Mucosa of descending colon (tissue), 3 donors: ENCODE measurements at regions not wholly inside any gene's neighbourhood (a gene's known extent, or its start where the extent isn't known, plus 50 kb on each side); places are given as distances from the start of the nearest gene placed in this dataset.

Experiments
- ATAC-seq: fragments of 200-7000 bp; cut with Tn5 transposase; one replicate; pipeline ENCODE4 v1.9.1; 2020; ENCODE audit warnings: mild to moderate bottlenecking, moderate library complexity
- DNase-seq, 3 donors: peaks; one replicate each; pipeline ENCODE4 v3.0.0-alpha.2; 2020
- H3K36me3 ChIP-seq: fragments of 200-600 bp; one replicate; pipeline ENCODE4 v1.8.0; 2021; ENCODE audit warnings: low read depth, mild to moderate bottlenecking
- H3K4me1 ChIP-seq: fragments of 200-600 bp; one replicate; pipeline ENCODE4 v1.8.0; 2021; ENCODE audit warnings: low read depth, mild to moderate bottlenecking
- H3K4me3 ChIP-seq: fragments of 200-600 bp; one replicate; pipeline ENCODE4 v1.8.0; 2021; ENCODE audit warnings: mild to moderate bottlenecking
- H3K9me3 ChIP-seq: fragments of 200-600 bp; one replicate; pipeline ENCODE4 v1.8.0; 2021; ENCODE audit warnings: mild to moderate bottlenecking
- CTCF ChIP-seq: fragments of 200-600 bp; IDR thresholded peaks from one replicate; pipeline ENCODE4 v1.8.0; 2022; ENCODE audit warnings: antibody characterized with exemption, mild to moderate bottlenecking
- intact Hi-C, 2 donors: fragments of 100-400 bp; cut with DNase I in 1 of 2; cut with micrococcal nuclease in 1 of 2; formaldehyde crosslinking; loops; one replicate each; pipeline versions ENCODE4 v1.11.0 to v1.11.1; 2022; cut with DNase I, micrococcal nuclease
- donor health status: DM: no; HTN: no; CAD: no; lungs with moderate emphysema.
- donor health status: DM: no; HTN: no; CAD: no.
- donor health status: DM: no; HTN: yes; CAD: no.

GRCh38 chr5:1692381-1692780 is 107.3 kb downstream of the MRPL36 start:
- no peak overlapping the region for H3K4me3 ChIP-seq
- H3K9me3 ChIP-seq: no peaks in the 10 kb centered on the region
- no peak for DNase-seq
- no peak for ATAC-seq
- TF ChIP-seq CTCF: no peak
- intact Hi-C loops: no loop called here
- no peaks in the 10 kb centered on the region for H3K4me1 ChIP-seq
- H3K36me3 ChIP-seq: no peaks in the 10 kb centered on the region

- intact Hi-C loops: no loop called here
- TF ChIP-seq CTCF: no peak
- Histone ChIP-seq H3K4me3 (no peak overlapping the region), H3K9me3 (no peaks in the 10 kb centered on the region), H3K4me1 (no peaks in the 10 kb centered on the region), H3K36me3 (no peaks in the 10 kb centered on the region)
- no peak for ATAC-seq
- no peak for DNase-seq
Observed at GRCh38 chr5:1687301-1687970, 112.2 kb downstream of the MRPL36 start.

GRCh38 chr5:1686016-1686802 is 113.4 kb downstream of the MRPL36 start:
- intact Hi-C loops: no loop called here
- TF ChIP-seq CTCF: no peak
- H3K9me3 ChIP-seq: no peaks in the 10 kb centered on the region

GRCh38 chr5:1685066-1685465 is 114.6 kb downstream of the MRPL36 start:
- Histone ChIP-seq H3K36me3 (no peaks in the 10 kb centered on the region), H3K9me3 (no peaks in the 10 kb centered on the region), H3K4me3 (no peak overlapping the region), H3K4me1 (no peaks in the 10 kb centered on the region)
- DNase-seq (no peak), ATAC-seq (no peak)
- no peak for TF ChIP-seq CTCF
- intact Hi-C loops: no loop called here

More at GRCh38 chr5:1686016-1686802, 113.4 kb downstream of the MRPL36 start:
- ATAC-seq: no peak
- Histone ChIP-seq H3K4me3 (no peak overlapping the region), H3K36me3 (no peaks in the 10 kb centered on the region), H3K4me1 (no peaks in the 10 kb centered on the region)
- no peak for DNase-seq

- H3K4me3 ChIP-seq: no peak overlapping the region
- intact Hi-C loops: no loop called here
- ATAC-seq: no peak
- no peaks in the 10 kb centered on the region for H3K4me1 ChIP-seq
- TF ChIP-seq CTCF: no peak
- no peaks in the 10 kb centered on the region for H3K36me3 ChIP-seq
- no peak for DNase-seq
- peaks cover 3% of the 10 kb centered on the region for H3K9me3 ChIP-seq
Observed at GRCh38 chr5:1681955-1682354, 117.7 kb downstream of the MRPL36 start.
